ENCODE measurements at regions not wholly inside any gene's neighbourhood (a gene's known extent, or its start where the extent isn't known, plus 50 kb on each side); places are given as distances from the start of the nearest gene placed in this dataset.
A peak's percentile ranks its signal among the peaks of the same experiment; 100 is the strongest.

DNA sequence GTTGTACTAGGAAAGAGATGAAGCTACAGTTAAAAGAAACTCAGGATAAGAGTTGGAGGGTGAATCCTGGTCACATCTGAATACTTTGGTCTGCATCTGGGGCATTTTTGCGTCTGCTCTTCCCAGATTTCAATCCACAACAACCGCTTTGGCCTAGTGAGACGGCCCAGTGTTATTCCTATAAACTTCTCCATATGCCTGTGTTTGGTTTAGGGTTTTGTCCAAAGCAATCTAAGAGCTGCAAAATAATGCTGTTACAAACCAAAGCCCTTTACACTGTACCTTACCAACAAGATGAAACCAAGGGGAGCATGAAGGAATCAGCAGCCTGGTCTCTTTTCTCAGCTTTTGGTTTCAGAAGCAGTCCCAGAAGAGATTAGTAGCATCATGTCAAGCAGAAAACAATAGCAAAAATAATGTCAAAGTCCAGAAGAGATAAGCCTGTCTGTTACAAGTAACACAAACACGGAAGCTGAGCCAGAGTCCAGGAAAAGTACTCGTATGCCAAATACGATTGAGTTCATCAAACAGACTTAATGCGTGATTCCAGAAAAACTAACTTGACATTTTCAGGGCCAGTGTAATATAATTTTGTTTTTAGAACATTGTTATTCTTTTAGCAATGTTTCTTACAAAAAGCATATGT, 379.9 kb upstream of the ACO1 start (continued):
- TF ChIP-seq, protein P1, sequence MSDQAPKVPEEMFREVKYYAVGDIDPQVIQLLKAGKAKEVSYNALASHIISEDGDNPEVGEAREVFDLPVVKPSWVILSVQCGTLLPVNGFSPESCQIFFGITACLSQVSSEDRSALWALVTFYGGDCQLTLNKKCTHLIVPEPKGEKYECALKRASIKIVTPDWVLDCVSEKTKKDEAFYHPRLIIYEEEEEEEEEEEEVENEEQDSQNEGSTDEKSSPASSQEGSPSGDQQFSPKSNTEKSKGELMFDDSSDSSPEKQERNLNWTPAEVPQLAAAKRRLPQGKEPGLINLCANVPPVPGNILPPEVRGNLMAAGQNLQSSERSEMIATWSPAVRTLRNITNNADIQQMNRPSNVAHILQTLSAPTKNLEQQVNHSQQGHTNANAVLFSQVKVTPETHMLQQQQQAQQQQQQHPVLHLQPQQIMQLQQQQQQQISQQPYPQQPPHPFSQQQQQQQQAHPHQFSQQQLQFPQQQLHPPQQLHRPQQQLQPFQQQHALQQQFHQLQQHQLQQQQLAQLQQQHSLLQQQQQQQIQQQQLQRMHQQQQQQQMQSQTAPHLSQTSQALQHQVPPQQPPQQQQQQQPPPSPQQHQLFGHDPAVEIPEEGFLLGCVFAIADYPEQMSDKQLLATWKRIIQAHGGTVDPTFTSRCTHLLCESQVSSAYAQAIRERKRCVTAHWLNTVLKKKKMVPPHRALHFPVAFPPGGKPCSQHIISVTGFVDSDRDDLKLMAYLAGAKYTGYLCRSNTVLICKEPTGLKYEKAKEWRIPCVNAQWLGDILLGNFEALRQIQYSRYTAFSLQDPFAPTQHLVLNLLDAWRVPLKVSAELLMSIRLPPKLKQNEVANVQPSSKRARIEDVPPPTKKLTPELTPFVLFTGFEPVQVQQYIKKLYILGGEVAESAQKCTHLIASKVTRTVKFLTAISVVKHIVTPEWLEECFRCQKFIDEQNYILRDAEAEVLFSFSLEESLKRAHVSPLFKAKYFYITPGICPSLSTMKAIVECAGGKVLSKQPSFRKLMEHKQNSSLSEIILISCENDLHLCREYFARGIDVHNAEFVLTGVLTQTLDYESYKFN (CRISPR knock-in tag; conservative IDR thresholded peaks at IDR 0.05) = peak; percentile 89
- TF ChIP-seq HDAC2 (CRISPR knock-in tag; IDR thresholded peaks at IDR 0.05) (peak; percentile 61), AKNA (CRISPR knock-in tag; IDR thresholded peaks at IDR 0.05; ENCODE audit: borderline replicate concordance) (no peak), FOXA1 (IDR thresholded peaks at IDR 0.05) (no peak), FOXA1 (CRISPR knock-in tag; IDR thresholded peaks at IDR 0.05) (peak; percentile 31; the same call in 1 of the 2 replicates), ASH2L (IDR thresholded peaks at IDR 0.05; ENCODE audit: insufficient read length, low read depth, low read length) (peak; percentile 67), NFIC (IDR thresholded peaks at IDR 0.05; ENCODE audit: low read length) (peak; percentile 46; the same call in 1 of the 2 replicates), SIN3B (IDR thresholded peaks at IDR 0.05; ENCODE audit: low read length) (no peak), ZNF34 (CRISPR knock-in tag; IDR thresholded peaks at IDR 0.05; ENCODE audit: borderline replicate concordance) (no peak), ZNF839 (CRISPR knock-in tag; IDR thresholded peaks at IDR 0.05; ENCODE audit: borderline replicate concordance) (no peak), ZMYM4 (CRISPR knock-in tag; IDR thresholded peaks at IDR 0.05) (peak; percentile 48; the same call in 1 of the 2 replicates), ZNF564 (CRISPR knock-in tag; IDR thresholded peaks at IDR 0.05) (no peak), MAX (IDR thresholded peaks at IDR 0.05) (0 out of 2 replicates have a peak, but pooled peaks have one; percentile 20), GTF3A (CRISPR knock-in tag; conservative IDR thresholded peaks at IDR 0.05) (no peak), THYN1 (CRISPR knock-in tag; IDR thresholded peaks at IDR 0.05; ENCODE audit: borderline replicate concordance, low read depth) (no peak), ZNF430 (CRISPR knock-in tag; IDR thresholded peaks at IDR 0.05) (no peak), STAG1 (CRISPR knock-in tag; IDR thresholded peaks at IDR 0.05) (no peak)
- TF ChIP-seq, protein P2, sequence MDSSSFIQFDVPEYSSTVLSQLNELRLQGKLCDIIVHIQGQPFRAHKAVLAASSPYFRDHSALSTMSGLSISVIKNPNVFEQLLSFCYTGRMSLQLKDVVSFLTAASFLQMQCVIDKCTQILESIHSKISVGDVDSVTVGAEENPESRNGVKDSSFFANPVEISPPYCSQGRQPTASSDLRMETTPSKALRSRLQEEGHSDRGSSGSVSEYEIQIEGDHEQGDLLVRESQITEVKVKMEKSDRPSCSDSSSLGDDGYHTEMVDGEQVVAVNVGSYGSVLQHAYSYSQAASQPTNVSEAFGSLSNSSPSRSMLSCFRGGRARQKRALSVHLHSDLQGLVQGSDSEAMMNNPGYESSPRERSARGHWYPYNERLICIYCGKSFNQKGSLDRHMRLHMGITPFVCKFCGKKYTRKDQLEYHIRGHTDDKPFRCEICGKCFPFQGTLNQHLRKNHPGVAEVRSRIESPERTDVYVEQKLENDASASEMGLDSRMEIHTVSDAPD (CRISPR knock-in tag; IDR thresholded peaks at IDR 0.05) = no peak
- TF ChIP-seq, protein P3, sequence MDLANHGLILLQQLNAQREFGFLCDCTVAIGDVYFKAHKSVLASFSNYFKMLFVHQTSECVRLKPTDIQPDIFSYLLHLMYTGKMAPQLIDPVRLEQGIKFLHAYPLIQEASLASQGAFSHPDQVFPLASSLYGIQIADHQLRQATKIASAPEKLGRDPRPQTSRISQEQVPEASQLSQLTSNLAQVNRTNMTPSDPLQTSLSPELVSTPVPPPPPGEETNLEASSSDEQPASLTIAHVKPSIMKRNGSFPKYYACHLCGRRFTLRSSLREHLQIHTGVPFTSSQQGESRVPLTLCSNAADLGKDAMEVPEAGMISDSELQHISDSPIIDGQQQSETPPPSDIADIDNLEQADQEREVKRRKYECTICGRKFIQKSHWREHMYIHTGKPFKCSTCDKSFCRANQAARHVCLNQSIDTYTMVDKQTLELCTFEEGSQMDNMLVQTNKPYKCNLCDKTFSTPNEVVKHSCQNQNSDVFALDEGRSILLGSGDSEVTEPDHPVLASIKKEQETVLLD (CRISPR knock-in tag; IDR thresholded peaks at IDR 0.05; ENCODE audit: low read depth) = no peak
